Activated CD8-positive, alpha-beta memory T cell treated with anti-CD3 and anti-CD28 coated beads for 1 hour (primary cell): ENCODE measurements at regions not wholly inside any gene's neighbourhood (a gene's known extent, or its start where the extent isn't known, plus 50 kb on each side); places are given as distances from the start of the nearest gene placed in this dataset.

Source experiments
- DNase-seq, 2 donors: peaks; one replicate each; pipeline ENCODE4 v3.0.0-alpha.2; 2020; ENCODE audit warnings: low read depth in 1 of 2; ENCODE audit errors: extremely low read depth in 1 of 2

DNA sequence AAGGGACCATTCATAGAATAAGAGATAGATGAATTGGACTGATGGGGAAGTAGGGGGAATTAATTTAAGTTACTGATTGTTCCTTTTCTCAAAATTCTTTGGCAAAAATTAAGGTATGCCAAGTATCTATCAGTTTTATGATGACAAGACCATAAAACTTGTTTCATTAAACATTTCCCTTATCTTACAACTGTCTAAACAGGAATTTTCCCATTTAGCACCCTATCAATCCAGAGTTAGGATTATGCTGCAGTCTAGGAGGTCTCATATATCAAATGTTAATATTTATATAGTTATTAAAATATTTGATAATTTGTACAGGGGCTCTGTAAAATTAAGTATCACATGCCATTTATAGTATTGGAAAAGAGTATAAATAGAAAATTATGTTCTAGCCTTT lies 51.5 kb upstream of the ARID1B start:
- no peak for DNase-seq

GRCh38 chr6:156720691-156721685 lies 56.2 kb upstream of the ARID1B start:
- no peak for DNase-seq

- peak; percentile 18 to 47 for DNase-seq
Observed at GRCh38 chr6:156719720-156720563, 57.2 kb upstream of the ARID1B start.

DNA sequence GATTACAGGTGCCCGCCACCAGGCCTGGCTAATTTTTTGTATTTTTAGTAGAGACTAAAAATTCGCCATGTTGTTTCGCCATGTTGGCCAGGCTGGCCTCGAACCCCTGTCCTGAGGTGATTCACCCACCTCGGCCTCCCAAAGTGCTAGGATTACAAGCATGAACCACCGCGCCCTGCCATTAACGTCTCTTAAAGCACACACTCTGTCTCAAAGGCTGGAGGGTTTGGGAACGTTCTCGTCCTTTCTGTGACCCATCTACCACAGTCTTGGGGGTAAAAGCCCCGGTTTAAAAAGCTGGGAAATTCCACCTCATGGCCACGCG lies 57.8 kb upstream of the ARID1B start:
- no peak for DNase-seq

DNA sequence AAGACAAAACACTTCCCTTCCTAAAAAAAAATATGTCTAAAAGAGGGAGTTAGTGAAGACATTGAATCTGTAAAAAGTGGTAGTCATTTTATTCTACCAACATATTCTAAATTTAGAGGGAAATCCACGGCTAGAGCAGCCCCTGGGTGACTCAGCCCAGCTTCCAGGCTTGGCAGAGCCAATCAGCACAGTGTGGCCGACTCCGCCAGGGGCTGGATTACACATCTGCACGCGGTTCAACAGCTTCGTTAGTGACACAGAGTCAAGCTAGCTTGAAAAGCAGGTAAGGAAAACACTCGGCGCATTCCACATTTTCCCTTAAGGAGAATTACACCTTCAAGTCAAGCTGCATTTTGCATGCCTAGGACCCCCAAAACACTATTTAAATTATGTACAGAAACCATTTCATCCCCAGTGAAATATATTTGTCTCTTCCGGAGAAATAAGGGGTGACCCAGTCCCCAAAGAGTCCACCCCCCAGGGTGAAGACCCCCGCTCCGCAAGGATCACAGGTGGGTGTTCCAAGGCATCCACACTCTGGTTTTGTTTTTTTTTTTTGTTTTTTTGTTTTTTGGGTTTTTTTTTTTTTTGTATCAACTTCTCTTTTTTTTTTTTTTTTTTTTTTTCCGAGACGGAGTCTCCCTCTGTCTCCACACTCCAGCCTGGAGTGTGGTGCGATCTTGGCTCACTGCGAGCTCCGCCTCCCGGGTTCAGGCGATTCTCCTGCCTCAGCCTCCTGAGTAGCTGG lies 58.4 kb upstream of the ARID1B start:
- no peak for DNase-seq

DNA sequence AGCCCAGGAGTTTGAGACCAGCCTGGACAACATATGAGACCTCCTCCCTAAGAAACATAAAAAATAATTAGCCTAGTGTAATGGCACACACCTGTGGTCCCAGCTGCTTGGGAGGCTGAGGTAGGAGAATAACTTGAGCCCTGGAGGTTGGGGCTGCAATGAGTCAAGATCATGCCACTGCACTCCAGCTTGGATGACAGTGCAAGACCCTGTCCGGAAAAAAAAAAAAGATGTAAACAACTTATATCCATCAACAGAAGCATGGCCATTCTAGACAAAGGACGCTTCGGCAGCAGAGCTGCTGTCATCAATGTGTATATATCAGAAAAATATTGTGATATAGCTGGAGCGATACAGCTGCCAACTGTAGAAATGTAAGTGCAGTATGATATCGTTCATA lies 59.6 kb upstream of the ARID1B start:
- no peak for DNase-seq

- no peak for DNase-seq
Observed at GRCh38 chr6:156715839-156716238, 61.3 kb upstream of the ARID1B start.

DNA sequence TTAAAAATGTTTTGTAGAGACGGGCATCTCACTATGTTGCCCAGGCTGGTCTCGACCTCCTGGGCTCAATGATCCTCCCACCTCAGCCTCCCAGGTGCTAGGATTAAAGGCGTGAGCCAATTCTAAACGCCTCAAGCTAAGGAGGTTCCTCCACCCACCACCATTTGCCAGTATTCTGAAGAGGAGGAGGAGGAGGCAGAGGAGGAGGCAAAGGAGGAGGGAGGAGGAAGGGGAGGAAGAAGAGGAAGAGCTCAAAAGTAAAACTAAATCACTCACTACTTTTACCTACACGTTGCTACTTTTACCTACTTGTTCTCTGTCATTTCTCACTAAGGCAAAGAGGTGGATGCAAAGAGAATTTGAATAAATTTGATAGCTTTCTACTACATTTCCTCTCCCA lies 63.6 kb upstream of the ARID1B start:
- no peak for DNase-seq

DNA sequence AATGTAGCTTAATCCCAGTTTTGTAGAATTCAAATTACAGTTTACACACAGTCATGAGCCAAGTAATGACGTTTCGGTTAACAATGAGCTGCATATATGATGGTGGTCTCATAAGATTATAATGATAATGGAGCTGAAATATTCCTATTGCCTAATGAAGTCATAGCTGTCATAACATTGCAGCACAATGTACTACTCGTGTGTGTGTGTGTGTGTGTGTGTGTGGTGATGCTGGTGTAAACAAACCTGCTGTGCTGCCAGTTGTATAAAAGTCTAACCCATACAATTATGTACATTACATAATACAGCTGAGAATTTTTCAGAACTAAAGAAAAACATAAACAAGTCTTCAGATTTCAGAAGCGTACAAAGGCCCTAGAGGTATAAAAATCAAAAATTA lies 66.7 kb upstream of the ARID1B start:
- no peak for DNase-seq

GRCh38 chr6:156707818-156708217 lies 69.4 kb upstream of the ARID1B start:
- no peak for DNase-seq

- no peak for DNase-seq
Observed at GRCh38 chr6:156703719-156704118, 73.5 kb upstream of the ARID1B start.

GRCh38 chr6:156701966-156702365 lies 75.2 kb upstream of the ARID1B start:
- no peak for DNase-seq

DNA sequence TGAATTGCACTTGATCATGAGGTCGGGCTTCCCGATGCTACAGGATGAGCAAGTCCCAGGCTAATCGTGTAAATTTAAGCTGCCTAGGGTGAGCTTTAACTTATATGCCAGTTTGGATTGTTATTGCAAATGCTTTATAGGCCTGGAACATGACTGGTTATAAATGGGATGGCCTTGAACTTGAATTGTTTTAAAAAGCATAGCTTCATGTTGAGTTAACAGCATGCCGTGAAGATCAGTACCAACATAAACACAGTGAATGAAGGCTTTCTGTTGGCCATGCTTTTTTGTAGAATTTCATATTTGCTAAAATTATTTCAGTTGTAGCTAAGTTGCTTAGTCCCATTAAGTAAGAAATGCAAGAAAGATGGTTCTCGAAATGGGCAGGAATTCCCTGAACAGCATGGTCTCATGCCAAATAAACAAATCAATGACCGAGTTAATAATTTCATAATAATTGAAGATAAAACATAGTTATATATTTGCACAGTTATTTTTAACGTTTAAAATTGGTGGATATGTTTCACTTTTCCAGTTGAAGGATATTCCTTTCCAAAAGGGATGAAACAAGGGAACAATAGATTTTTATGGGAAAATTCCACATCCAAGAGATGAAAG lies 76.6 kb upstream of the ARID1B start:
- no peak for DNase-seq

DNA sequence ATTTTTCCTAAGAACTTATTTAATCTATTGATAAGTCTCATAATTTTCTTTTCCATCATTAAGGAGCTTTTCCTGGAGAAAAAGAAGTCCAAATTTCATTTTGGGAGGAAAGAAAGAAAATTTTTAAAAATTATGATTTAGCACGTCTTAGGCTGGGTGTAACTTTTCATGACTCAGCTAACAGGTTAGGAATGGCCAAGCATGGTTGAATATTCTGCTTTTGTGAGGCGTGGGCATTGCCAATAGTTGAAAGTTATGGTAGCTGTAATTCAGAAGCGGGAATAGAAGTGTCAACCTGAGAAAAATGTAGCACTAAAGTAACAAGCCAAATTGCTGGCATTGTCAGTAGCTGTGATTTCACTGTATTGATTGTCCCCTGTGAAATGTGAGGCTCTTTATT lies 77.2 kb upstream of the ARID1B start:
- no peak for DNase-seq

DNA sequence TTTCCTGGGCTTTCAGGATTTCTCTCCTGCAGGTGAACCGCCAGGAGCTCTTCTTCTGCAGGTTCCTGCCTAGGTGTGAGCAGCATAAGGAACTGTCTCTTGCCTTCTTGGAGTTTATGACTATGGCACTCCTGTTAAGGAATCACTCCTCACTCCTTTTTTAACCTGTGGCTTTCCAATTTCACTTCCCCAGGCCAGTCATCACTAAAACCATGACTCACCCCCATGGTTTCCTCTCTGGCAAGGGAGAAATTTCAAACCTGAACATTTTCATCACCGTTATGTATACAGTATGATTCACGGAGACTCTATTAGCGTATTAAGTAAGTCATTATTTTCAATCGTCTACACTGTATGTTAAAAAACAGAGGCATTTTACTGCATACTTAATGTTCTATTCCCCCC lies 78.2 kb upstream of the ARID1B start:
- no peak for DNase-seq

DNA sequence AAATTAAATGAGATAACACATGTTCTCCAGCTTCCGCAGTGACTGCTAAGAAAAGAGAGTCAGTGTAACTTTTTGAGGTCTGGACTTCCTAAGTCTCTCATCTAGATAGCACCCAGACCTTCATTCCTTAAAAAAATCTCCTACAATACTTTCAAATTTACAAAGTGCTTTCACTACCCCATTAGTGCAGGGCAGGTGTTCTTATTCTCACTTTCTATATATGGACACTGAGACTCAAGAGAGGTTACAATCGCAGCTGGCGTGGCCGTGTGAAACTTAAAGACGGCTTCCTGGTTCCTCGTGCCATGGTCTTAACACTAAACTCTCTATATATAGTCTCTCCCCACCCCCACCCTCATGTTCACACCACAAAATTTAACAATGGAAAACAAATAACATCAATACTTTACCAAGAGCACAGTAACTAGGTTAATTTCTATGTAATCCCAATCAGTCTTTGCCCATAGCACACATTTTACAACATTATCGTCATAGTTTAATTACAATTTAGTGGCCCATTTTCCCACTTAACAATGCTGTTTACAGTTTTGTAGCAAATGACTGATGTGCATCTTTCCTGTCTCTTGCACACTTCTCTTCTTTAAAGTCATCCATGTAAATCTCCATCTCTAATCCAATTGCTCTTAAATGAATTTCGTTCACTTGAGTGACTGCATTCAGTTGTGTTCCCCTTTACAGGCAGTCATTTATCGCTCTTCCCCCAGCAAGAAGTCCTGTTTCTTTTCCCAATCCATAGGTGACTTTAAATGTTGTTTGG lies 78.8 kb upstream of the ARID1B start:
- no peak for DNase-seq

GRCh38 chr6:156697225-156697830 lies 79.8 kb upstream of the ARID1B start:
- no peak for DNase-seq

DNA sequence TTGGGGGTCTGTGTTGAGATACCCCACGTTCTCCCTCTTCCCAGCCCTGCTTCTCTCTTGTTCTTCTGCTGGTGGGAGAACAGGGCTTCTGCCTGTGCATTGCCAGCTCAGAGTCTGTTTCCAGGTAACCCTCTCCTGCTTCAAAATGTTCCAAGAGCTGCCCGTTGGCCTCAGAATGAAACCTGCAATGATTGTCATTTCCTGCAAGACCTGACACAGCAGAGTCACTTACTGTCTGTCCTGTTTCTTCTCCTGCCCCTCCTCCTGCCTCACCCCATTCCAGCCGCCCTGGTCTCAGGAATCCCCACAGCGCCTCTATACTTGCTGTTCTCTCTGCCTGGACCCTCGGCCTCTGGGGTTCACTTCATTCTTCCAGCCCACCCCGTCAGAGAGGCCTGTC lies 81.4 kb upstream of the ARID1B start:
- no peak for DNase-seq

DNA sequence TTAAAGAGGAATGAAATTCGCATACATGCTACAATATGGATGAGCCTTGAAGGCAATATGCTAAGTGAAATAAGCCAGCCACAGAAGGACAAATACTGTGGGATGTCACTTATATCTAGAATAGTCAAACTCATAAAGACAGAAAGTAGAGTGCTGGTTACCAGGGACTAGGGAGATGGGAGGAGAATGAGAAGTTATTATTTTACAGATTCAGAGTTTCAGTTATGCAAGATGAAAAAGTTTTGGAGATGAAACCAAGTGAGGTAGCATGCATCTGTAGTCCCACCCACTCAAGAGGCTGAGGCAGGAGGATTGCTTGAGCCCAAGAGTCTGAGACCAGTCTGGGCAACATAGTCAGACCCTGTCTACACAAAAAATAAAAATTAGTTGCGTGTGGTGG lies 82.5 kb upstream of the ARID1B start:
- no peak for DNase-seq

DNA sequence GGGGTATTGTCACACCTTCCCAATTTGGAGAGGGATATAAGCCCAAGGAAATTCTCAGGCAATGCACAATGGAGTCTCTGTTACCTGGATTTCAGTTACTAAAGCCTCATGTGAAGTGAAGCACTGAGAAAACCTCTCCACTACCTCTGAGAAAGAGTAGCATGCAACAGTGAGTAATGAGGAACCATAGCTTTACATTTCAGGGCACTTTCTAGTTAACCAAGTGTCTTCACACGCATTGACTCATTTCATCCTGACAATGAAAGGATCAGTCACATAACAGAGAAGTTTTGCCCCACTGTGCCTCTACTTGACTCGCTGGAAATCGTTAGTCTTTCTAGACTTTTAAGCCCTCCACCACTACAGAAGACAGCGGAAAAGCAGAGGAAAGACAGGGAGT lies 86.2 kb upstream of the ARID1B start:
- DNase-seq: no peak
